Caco-2 (cell line): ENCODE measurements at regions not wholly inside any gene's neighbourhood (a gene's known extent, or its start where the extent isn't known, plus 50 kb on each side); places are given as distances from the start of the nearest gene placed in this dataset.

ENCODE experiments used
- BruUV-seq: library from RNA; stranded (reverse); fragments of 400-500 nt; replicated peaks from 2 replicates; lab custom pipeline; 2021; lab: Mats Ljungman, UMichigan
- CTCF ChIA-PET: fragments of 300-600 bp; sonication (Branson Sonifier 250); formaldehyde crosslinking; loops from one replicate; lab custom pipeline; 2022; ENCODE audit warnings: antibody characterized with exemption; lab: Charles Lee
- POLR2A ChIA-PET: fragments of 300-600 bp; sonication (Branson Sonifier 250); formaldehyde crosslinking; loops from one replicate; lab custom pipeline; 2022; ENCODE audit warnings: antibody characterized with exemption; lab: Charles Lee
- DNase-seq, 2 experiments: peaks; one replicate each; pipeline versions ENCODE4 v3.0.0 to v3.0.0-alpha.2; 2020 to 2022
- H3K27me3 ChIP-seq: replicated peaks from 2 replicates; pipeline ENCODE4 v1.6.0; 2011; ENCODE audit warnings: low read length; ENCODE audit not compliant: control insufficient read depth, insufficient read depth
- H3K36me3 ChIP-seq: 2 replicates; pipeline ENCODE4 v1.5.1; 2011; ENCODE audit warnings: low read length; ENCODE audit not compliant: control insufficient read depth, insufficient read depth
- H3K4me1 ChIP-seq: fragments of 250-450 bp; sonication (Bioruptor Pico); 2 replicates; pipeline ENCODE4 v1.5.1; 2020; ENCODE audit warnings: mild to moderate bottlenecking
- H3K4me3 ChIP-seq: 2 replicates; pipeline ENCODE4 v1.5.1; 2011; ENCODE audit warnings: low read depth, mild to moderate bottlenecking, control low read depth, low read length
- H3K9me3 ChIP-seq: fragments of 250-450 bp; sonication (Bioruptor Pico); 2 replicates; pipeline ENCODE4 v1.5.1; 2020; ENCODE audit warnings: mild to moderate bottlenecking, moderate library complexity
- H3K27ac Mint-ChIP-seq: one replicate; pipeline ENCODE4 v1.8.0; 2022; ENCODE audit warnings: mixed read lengths; ENCODE audit not compliant: unreplicated experiment
- H3K27me3 Mint-ChIP-seq: one replicate; pipeline ENCODE4 v1.8.0; 2022; ENCODE audit warnings: mixed read lengths; ENCODE audit not compliant: insufficient read depth, unreplicated experiment
- H3K36me3 Mint-ChIP-seq: one replicate; pipeline ENCODE4 v1.8.0; 2022; ENCODE audit warnings: mild to moderate bottlenecking, mixed read lengths; ENCODE audit not compliant: insufficient read depth, unreplicated experiment
- H3K4me1 Mint-ChIP-seq: one replicate; pipeline ENCODE4 v1.8.0; 2022; ENCODE audit warnings: low read depth, mixed read lengths; ENCODE audit not compliant: unreplicated experiment
- H3K4me3 Mint-ChIP-seq: one replicate; pipeline ENCODE4 v1.8.0; 2022; ENCODE audit warnings: mild to moderate bottlenecking, moderate library complexity, mixed read lengths; ENCODE audit not compliant: unreplicated experiment
- H3K9me3 Mint-ChIP-seq: one replicate; pipeline ENCODE4 v1.8.0; 2022; ENCODE audit warnings: mixed read lengths; ENCODE audit not compliant: unreplicated experiment
- intact Hi-C: fragments of 100-400 bp; cut with micrococcal nuclease; formaldehyde crosslinking; loops from one replicate; pipeline ENCODE4 v1.10.0; 2022; ENCODE audit not compliant: unreplicated experiment
- TF ChIP-seq, protein P1 (sequence below), 2 experiments: fragments of 200-600 bp in 1 of 2; IDR thresholded peaks; 1 replicate in 1 of 2; 2 replicates in 1 of 2; pipeline versions ENCODE4 v1.5.1 to v1.8.0; 2011 to 2022; ENCODE audit warnings: antibody characterized with exemption in 1 of 2, control low read depth in 1 of 2, inconsistent platforms in 1 of 2, low read depth in 1 of 2, low read length in 1 of 2, mild to moderate bottlenecking in 1 of 2, moderate library complexity in 1 of 2; ENCODE audit not compliant: insufficient read depth in 1 of 2, severe bottlenecking in 1 of 2, unreplicated experiment in 1 of 2

DNA sequence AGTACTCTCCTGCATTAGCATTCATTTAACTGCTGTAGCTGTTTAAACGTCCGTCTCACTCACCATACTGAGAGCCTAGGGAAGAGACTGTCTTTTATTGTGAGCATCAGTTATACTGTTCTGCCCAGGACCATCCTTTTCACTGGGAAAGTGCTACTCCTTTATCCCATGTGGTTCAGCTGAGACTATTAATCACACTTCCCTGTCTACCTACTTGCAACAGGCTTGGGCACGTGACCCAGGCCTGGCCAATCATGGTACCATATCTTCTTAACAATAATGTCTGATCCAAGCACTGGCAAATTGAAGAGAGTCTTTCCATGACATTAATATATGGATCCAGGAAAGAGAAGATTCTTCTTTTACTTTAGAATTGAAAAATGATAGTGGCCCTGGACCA is 108.1 kb downstream of the TM2D1 start:
- H3K27me3 Mint-ChIP-seq = no peaks in the 10 kb centered on the region
- peaks cover 6% of the 10 kb centered on the region for H3K4me1 Mint-ChIP-seq
- TF ChIP-seq, protein P1, sequence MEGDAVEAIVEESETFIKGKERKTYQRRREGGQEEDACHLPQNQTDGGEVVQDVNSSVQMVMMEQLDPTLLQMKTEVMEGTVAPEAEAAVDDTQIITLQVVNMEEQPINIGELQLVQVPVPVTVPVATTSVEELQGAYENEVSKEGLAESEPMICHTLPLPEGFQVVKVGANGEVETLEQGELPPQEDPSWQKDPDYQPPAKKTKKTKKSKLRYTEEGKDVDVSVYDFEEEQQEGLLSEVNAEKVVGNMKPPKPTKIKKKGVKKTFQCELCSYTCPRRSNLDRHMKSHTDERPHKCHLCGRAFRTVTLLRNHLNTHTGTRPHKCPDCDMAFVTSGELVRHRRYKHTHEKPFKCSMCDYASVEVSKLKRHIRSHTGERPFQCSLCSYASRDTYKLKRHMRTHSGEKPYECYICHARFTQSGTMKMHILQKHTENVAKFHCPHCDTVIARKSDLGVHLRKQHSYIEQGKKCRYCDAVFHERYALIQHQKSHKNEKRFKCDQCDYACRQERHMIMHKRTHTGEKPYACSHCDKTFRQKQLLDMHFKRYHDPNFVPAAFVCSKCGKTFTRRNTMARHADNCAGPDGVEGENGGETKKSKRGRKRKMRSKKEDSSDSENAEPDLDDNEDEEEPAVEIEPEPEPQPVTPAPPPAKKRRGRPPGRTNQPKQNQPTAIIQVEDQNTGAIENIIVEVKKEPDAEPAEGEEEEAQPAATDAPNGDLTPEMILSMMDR (IDR thresholded peaks at IDR 0.05; ENCODE audit: insufficient read depth in 1 of 2, low read depth in 1 of 2, low read length in 1 of 2, severe bottlenecking in 1 of 2, unreplicated experiment in 1 of 2) = no peak
- no peak overlapping the region for H3K4me3 Mint-ChIP-seq
- H3K4me1 ChIP-seq = no peaks in the 10 kb centered on the region
- CTCF ChIA-PET = no interaction called here
- no peak overlapping the region for H3K4me3 ChIP-seq
- no peaks in the 10 kb centered on the region for H3K36me3 ChIP-seq
- no peak for DNase-seq
- intact Hi-C loops = no loop called here
- no peaks in the 10 kb centered on the region for H3K27me3 ChIP-seq
- H3K9me3 ChIP-seq = no peaks in the 10 kb centered on the region
- H3K9me3 Mint-ChIP-seq = no peaks in the 10 kb centered on the region
- no peak overlapping the region for H3K27ac Mint-ChIP-seq
- BruUV-seq = no TSS peak
- no peaks in the 10 kb centered on the region for H3K36me3 Mint-ChIP-seq
- POLR2A ChIA-PET = no interaction called here

GRCh38 chr1:61612602-61613001 is 112.3 kb downstream of the TM2D1 start:
- CTCF ChIA-PET = no interaction called here

GRCh38 chr1:61609040-61609439 is 115.9 kb downstream of the TM2D1 start:
- H3K9me3 Mint-ChIP-seq = no peaks in the 10 kb centered on the region
- intact Hi-C loops = no loop called here
- no TSS peak for BruUV-seq

More at GRCh38 chr1:61612602-61613001, 112.3 kb downstream of the TM2D1 start:
- Mint-ChIP-seq H3K9me3 (no peaks in the 10 kb centered on the region), H3K4me1 (peaks cover 6% of the 10 kb centered on the region), H3K4me3 (no peak overlapping the region), H3K36me3 (no peaks in the 10 kb centered on the region), H3K27me3 (no peaks in the 10 kb centered on the region), H3K27ac (no peak overlapping the region)
- Histone ChIP-seq H3K4me1 (no peaks in the 10 kb centered on the region), H3K36me3 (no peaks in the 10 kb centered on the region), H3K9me3 (no peaks in the 10 kb centered on the region), H3K4me3 (no peak overlapping the region), H3K27me3 (no peaks in the 10 kb centered on the region)
- DNase-seq = no peak
- no TSS peak for BruUV-seq
- POLR2A ChIA-PET = no interaction called here
- intact Hi-C loops = no loop called here
- TF ChIP-seq, protein P1 (IDR thresholded peaks at IDR 0.05; ENCODE audit: insufficient read depth in 1 of 2, low read depth in 1 of 2, low read length in 1 of 2, severe bottlenecking in 1 of 2, unreplicated experiment in 1 of 2) = no peak

More at GRCh38 chr1:61609040-61609439, 115.9 kb downstream of the TM2D1 start:
- TF ChIP-seq, protein P1 (IDR thresholded peaks at IDR 0.05; ENCODE audit: insufficient read depth in 1 of 2, low read depth in 1 of 2, low read length in 1 of 2, severe bottlenecking in 1 of 2, unreplicated experiment in 1 of 2) = no peak
- Histone ChIP-seq H3K4me1 (no peaks in the 10 kb centered on the region), H3K27me3 (no peaks in the 10 kb centered on the region), H3K36me3 (no peaks in the 10 kb centered on the region), H3K4me3 (no peak overlapping the region), H3K9me3 (no peaks in the 10 kb centered on the region)
- Mint-ChIP-seq H3K27ac (no peak overlapping the region), H3K36me3 (no peaks in the 10 kb centered on the region), H3K4me1 (no peaks in the 10 kb centered on the region), H3K4me3 (no peak overlapping the region), H3K27me3 (no peaks in the 10 kb centered on the region)
- DNase-seq = no peak
- CTCF ChIA-PET = no interaction called here
- POLR2A ChIA-PET = no interaction called here
